ACC112 (cell line): ENCODE measurements at regions not wholly inside any gene's neighbourhood (a gene's known extent, or its start where the extent isn't known, plus 50 kb on each side); places are given as distances from the start of the nearest gene placed in this dataset.

Source experiments
- H2AFZ ChIP-seq: fragments of 200-600 bp; sonication (generic); one replicate; pipeline ENCODE4 v1.6.0; 2017; ENCODE audit warnings: antibody characterized with exemption, low read length; ENCODE audit not compliant: unreplicated experiment
- H3K27ac ChIP-seq: fragments of 200-600 bp; sonication (generic); 2 replicates; pipeline ENCODE4 v1.5.1; 2014; ENCODE audit warnings: low read depth, mild to moderate bottlenecking, antibody characterized with exemption, low read length, moderate library complexity
- H3K27me3 ChIP-seq: fragments of 200-600 bp; sonication (generic); 2 replicates; pipeline ENCODE4 v1.6.1; 2014; ENCODE audit warnings: mild to moderate bottlenecking, antibody characterized with exemption, low read length, moderate library complexity, mixed read lengths; ENCODE audit not compliant: insufficient read depth
- H3K36me3 ChIP-seq: fragments of 200-600 bp; sonication (generic); 2 replicates; pipeline ENCODE4 v1.6.1; 2016; ENCODE audit warnings: mild to moderate bottlenecking, antibody characterized with exemption, low read length, moderate library complexity, mixed read lengths; ENCODE audit not compliant: insufficient read depth
- H3K4me1 ChIP-seq: fragments of 200-600 bp; sonication (generic); one replicate; pipeline ENCODE4 v1.6.1; 2016; ENCODE audit warnings: low read length, mixed read lengths; ENCODE audit not compliant: insufficient read depth, unreplicated experiment, control insufficient read depth
- H3K4me3 ChIP-seq: fragments of 200-600 bp; sonication (generic); 2 replicates; pipeline ENCODE4 v1.5.1; 2014; ENCODE audit warnings: mild to moderate bottlenecking, low read depth, low read length
- H3K79me2 ChIP-seq: fragments of 200-600 bp; sonication (generic); one replicate; pipeline ENCODE4 v1.6.0; 2016; ENCODE audit warnings: low read length; ENCODE audit not compliant: control insufficient read depth, unreplicated experiment, insufficient read depth

GRCh38 chr22:47687776-47688175 lies 925.3 kb downstream of the TBC1D22A start:
- H3K4me3 ChIP-seq, result no peak overlapping the region
- H3K27ac ChIP-seq, result no peak overlapping the region
- H3K79me2 ChIP-seq, result no peaks in the 10 kb centered on the region
- H3K36me3 ChIP-seq, result no peaks in the 10 kb centered on the region
- H2AFZ ChIP-seq, result no peak overlapping the region
- no peaks in the 10 kb centered on the region for H3K27me3 ChIP-seq
- no peaks in the 10 kb centered on the region for H3K4me1 ChIP-seq

GRCh38 chr22:47687346-47687655 lies 924.9 kb downstream of the TBC1D22A start:
- H3K27ac ChIP-seq, result no peak overlapping the region
- no peaks in the 10 kb centered on the region for H3K79me2 ChIP-seq
- H3K4me1 ChIP-seq, result no peaks in the 10 kb centered on the region
- no peaks in the 10 kb centered on the region for H3K27me3 ChIP-seq
- H2AFZ ChIP-seq, result no peak overlapping the region
- no peaks in the 10 kb centered on the region for H3K36me3 ChIP-seq
- no peak overlapping the region for H3K4me3 ChIP-seq

GRCh38 chr22:47686594-47687345 lies 924.3 kb downstream of the TBC1D22A start:
- no peak overlapping the region for H3K27ac ChIP-seq
- no peak overlapping the region for H2AFZ ChIP-seq
- no peak overlapping the region for H3K4me3 ChIP-seq
- no peaks in the 10 kb centered on the region for H3K36me3 ChIP-seq
- no peaks in the 10 kb centered on the region for H3K27me3 ChIP-seq
- no peaks in the 10 kb centered on the region for H3K4me1 ChIP-seq
- H3K79me2 ChIP-seq, result no peaks in the 10 kb centered on the region

GRCh38 chr22:47681411-47682165 lies 919.1 kb downstream of the TBC1D22A start:
- H3K4me1 ChIP-seq, result no peaks in the 10 kb centered on the region

GRCh38 chr22:47678636-47679287 lies 916.3 kb downstream of the TBC1D22A start:
- Histone ChIP-seq H3K27me3 (no peaks in the 10 kb centered on the region), H3K27ac (no peak overlapping the region), H3K36me3 (no peaks in the 10 kb centered on the region), H2AFZ (no peak overlapping the region), H3K79me2 (no peaks in the 10 kb centered on the region), H3K4me3 (no peak overlapping the region), H3K4me1 (no peaks in the 10 kb centered on the region)

More at GRCh38 chr22:47681411-47682165, 919.1 kb downstream of the TBC1D22A start:
- H3K79me2 ChIP-seq, result no peaks in the 10 kb centered on the region
- no peak overlapping the region for H3K27ac ChIP-seq
- H3K4me3 ChIP-seq, result no peak overlapping the region
- no peaks in the 10 kb centered on the region for H3K27me3 ChIP-seq
- H2AFZ ChIP-seq, result no peak overlapping the region
- no peaks in the 10 kb centered on the region for H3K36me3 ChIP-seq

GRCh38 chr22:47678048-47678447 lies 915.6 kb downstream of the TBC1D22A start:
- Histone ChIP-seq H3K27ac (no peak overlapping the region), H3K4me1 (no peaks in the 10 kb centered on the region), H2AFZ (no peak overlapping the region), H3K36me3 (no peaks in the 10 kb centered on the region), H3K27me3 (no peaks in the 10 kb centered on the region), H3K79me2 (no peaks in the 10 kb centered on the region), H3K4me3 (no peak overlapping the region)

GRCh38 chr22:47676685-47677084 lies 914.2 kb downstream of the TBC1D22A start:
- Histone ChIP-seq H3K4me3 (no peak overlapping the region), H3K79me2 (no peaks in the 10 kb centered on the region), H3K27ac (no peak overlapping the region), H3K36me3 (no peaks in the 10 kb centered on the region), H3K27me3 (no peaks in the 10 kb centered on the region), H3K4me1 (no peaks in the 10 kb centered on the region), H2AFZ (no peak overlapping the region)

GRCh38 chr22:47674600-47674999 lies 912.1 kb downstream of the TBC1D22A start:
- Histone ChIP-seq H3K4me1 (no peaks in the 10 kb centered on the region), H2AFZ (no peak overlapping the region), H3K4me3 (no peak overlapping the region), H3K79me2 (no peaks in the 10 kb centered on the region), H3K27ac (no peak overlapping the region), H3K27me3 (no peaks in the 10 kb centered on the region), H3K36me3 (no peaks in the 10 kb centered on the region)

GRCh38 chr22:47673557-47673956 lies 911.1 kb downstream of the TBC1D22A start:
- Histone ChIP-seq H2AFZ (no peak overlapping the region), H3K36me3 (no peaks in the 10 kb centered on the region), H3K4me1 (no peaks in the 10 kb centered on the region), H3K27me3 (no peaks in the 10 kb centered on the region), H3K79me2 (no peaks in the 10 kb centered on the region), H3K27ac (no peak overlapping the region), H3K4me3 (no peak overlapping the region)

- no peaks in the 10 kb centered on the region for H3K36me3 ChIP-seq
- no peak overlapping the region for H2AFZ ChIP-seq
- no peaks in the 10 kb centered on the region for H3K4me1 ChIP-seq
- no peak overlapping the region for H3K4me3 ChIP-seq
- H3K79me2 ChIP-seq, result no peaks in the 10 kb centered on the region
- H3K27me3 ChIP-seq, result no peaks in the 10 kb centered on the region
- no peak overlapping the region for H3K27ac ChIP-seq
These were observed 910.1 kb downstream of the TBC1D22A start for GRCh38 chr22:47672526-47672925.
